ENCODE measurements at regions not wholly inside any gene's neighbourhood (a gene's known extent, or its start where the extent isn't known, plus 50 kb on each side); places are given as distances from the start of the nearest gene placed in this dataset.

DNA sequence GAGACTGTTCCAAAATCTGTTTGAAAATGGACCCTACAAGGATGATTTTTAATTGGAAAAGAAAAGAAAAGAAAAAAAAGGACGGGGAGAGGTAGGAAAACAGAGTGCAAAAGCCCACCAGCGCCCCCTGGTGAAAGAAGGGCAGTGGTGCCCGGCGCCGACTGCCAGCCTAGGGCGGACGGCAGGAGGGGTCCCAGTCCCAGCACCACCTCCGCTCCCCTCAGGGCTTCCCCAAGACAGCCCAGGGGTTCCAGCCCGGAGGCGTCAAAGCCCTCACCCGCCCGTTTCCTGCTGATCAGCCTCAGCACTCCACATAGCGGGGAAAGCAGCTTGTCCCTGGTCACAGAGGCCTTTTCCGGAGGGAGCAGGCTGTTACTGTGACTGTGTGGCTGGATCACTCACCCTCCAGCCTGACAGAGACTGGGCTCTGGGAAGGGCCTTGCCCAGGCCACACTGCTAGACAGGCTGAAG is 213.9 kb downstream of the TFCP2L1 start:
- TF ChIP-seq, protein P1, sequence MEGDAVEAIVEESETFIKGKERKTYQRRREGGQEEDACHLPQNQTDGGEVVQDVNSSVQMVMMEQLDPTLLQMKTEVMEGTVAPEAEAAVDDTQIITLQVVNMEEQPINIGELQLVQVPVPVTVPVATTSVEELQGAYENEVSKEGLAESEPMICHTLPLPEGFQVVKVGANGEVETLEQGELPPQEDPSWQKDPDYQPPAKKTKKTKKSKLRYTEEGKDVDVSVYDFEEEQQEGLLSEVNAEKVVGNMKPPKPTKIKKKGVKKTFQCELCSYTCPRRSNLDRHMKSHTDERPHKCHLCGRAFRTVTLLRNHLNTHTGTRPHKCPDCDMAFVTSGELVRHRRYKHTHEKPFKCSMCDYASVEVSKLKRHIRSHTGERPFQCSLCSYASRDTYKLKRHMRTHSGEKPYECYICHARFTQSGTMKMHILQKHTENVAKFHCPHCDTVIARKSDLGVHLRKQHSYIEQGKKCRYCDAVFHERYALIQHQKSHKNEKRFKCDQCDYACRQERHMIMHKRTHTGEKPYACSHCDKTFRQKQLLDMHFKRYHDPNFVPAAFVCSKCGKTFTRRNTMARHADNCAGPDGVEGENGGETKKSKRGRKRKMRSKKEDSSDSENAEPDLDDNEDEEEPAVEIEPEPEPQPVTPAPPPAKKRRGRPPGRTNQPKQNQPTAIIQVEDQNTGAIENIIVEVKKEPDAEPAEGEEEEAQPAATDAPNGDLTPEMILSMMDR (IDR thresholded peaks at IDR 0.05; ENCODE audit: low read depth, low read length), result peak; percentile 88
- TF ChIP-seq MYC (IDR thresholded peaks at IDR 0.05; ENCODE audit: low read depth, low read length), result no peak

Measured in NB4 (cell line).